ENCODE measurements at regions not wholly inside any gene's neighbourhood (a gene's known extent, or its start where the extent isn't known, plus 50 kb on each side); places are given as distances from the start of the nearest gene placed in this dataset.

DNA sequence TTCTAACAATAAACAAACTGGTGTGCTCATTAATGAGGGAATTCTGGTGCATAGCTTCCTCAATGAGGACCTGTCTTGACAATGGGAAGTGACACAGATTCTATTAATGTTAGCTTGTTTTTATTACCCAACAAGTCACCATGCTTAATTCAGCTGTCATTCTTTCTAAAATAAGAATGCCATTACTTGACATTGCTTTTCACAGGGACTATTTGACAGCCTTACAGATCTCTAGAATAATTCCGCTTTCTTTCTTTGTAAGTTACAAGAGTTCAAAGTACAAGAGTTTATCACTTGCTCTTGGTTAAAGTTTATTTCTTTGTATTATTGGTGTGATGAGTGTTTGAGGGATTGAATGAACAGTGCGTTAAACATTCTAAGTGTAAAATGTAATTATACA lies 127.0 kb upstream of the COL5A2 start:
- TF ChIP-seq, protein P1, sequence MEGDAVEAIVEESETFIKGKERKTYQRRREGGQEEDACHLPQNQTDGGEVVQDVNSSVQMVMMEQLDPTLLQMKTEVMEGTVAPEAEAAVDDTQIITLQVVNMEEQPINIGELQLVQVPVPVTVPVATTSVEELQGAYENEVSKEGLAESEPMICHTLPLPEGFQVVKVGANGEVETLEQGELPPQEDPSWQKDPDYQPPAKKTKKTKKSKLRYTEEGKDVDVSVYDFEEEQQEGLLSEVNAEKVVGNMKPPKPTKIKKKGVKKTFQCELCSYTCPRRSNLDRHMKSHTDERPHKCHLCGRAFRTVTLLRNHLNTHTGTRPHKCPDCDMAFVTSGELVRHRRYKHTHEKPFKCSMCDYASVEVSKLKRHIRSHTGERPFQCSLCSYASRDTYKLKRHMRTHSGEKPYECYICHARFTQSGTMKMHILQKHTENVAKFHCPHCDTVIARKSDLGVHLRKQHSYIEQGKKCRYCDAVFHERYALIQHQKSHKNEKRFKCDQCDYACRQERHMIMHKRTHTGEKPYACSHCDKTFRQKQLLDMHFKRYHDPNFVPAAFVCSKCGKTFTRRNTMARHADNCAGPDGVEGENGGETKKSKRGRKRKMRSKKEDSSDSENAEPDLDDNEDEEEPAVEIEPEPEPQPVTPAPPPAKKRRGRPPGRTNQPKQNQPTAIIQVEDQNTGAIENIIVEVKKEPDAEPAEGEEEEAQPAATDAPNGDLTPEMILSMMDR (IDR thresholded peaks at IDR 0.05; ENCODE audit: low read depth, low read length, poor library complexity, severe bottlenecking): no peak
- TF ChIP-seq EZH2phosphoT487 (IDR thresholded peaks at IDR 0.05; ENCODE audit: borderline replicate concordance, low read length): no peak

Measured in DOHH2 (cell line).